Erythroblast (primary cell): ENCODE measurements at regions not wholly inside any gene's neighbourhood (a gene's known extent, or its start where the extent isn't known, plus 50 kb on each side); places are given as distances from the start of the nearest gene placed in this dataset.

Source experiments
- DNase-seq, 2 experiments: peaks; one replicate each; lab custom pipeline; 2025; lab: John Stamatoyannopoulos, UW
- GATA1 ChIP-seq: IDR thresholded peaks from 2 replicates; pipeline ENCODE4 v1.6.1; 2011; ENCODE audit warnings: low read depth, mild to moderate bottlenecking, control low read depth, low read length, moderate library complexity
- POLR2A ChIP-seq: IDR thresholded peaks from 2 replicates; pipeline ENCODE4 v1.6.1; 2011; ENCODE audit warnings: mild to moderate bottlenecking, low read length

- no peak for DNase-seq
- TF ChIP-seq POLR2A (no peak), GATA1 (no peak)
Observed at GRCh38 chr7:27346531-27347275, 104.1 kb downstream of the EVX1 start.

GRCh38 chr7:27347276-27347640 is 104.7 kb downstream of the EVX1 start:
- TF ChIP-seq GATA1, result no peak
- TF ChIP-seq POLR2A, result no peak
- no peak for DNase-seq

- TF ChIP-seq POLR2A (no peak), GATA1 (no peak)
- DNase-seq, result no peak
Observed at GRCh38 chr7:27349621-27350020, 107.0 kb downstream of the EVX1 start.

- TF ChIP-seq POLR2A, result no peak
- TF ChIP-seq GATA1, result no peak
- DNase-seq, result no peak
Observed at GRCh38 chr7:27351137-27351536, 108.5 kb downstream of the EVX1 start.

GRCh38 chr7:27351786-27352185 is 109.2 kb downstream of the EVX1 start:
- no peak for DNase-seq
- TF ChIP-seq GATA1 (no peak), POLR2A (no peak)

GRCh38 chr7:27359181-27360125 is 116.9 kb downstream of the EVX1 start:
- TF ChIP-seq POLR2A (no peak), GATA1 (no peak)

GRCh38 chr7:27361522-27361921 is 118.9 kb downstream of the EVX1 start:
- TF ChIP-seq GATA1 (no peak), POLR2A (no peak)
- no peak for DNase-seq

More at GRCh38 chr7:27359181-27360125, 116.9 kb downstream of the EVX1 start:
- DNase-seq, result no peak

GRCh38 chr7:27362026-27362425 is 119.4 kb downstream of the EVX1 start:
- DNase-seq, result no peak
- TF ChIP-seq GATA1 (no peak), POLR2A (no peak)

- DNase-seq, result no peak
- TF ChIP-seq GATA1 (no peak), POLR2A (no peak)
Observed at GRCh38 chr7:27364344-27364758, 121.7 kb downstream of the EVX1 start.

GRCh38 chr7:27367179-27367932 is 124.8 kb downstream of the EVX1 start:
- no peak for DNase-seq
- no peak for TF ChIP-seq POLR2A
- TF ChIP-seq GATA1, result no peak

- no peak for DNase-seq
Observed at GRCh38 chr7:27367933-27368549, 125.4 kb downstream of the EVX1 start.

GRCh38 chr7:27374958-27375841 is 132.6 kb downstream of the EVX1 start:
- DNase-seq, result no peak
- TF ChIP-seq POLR2A (no peak), GATA1 (no peak)

More at GRCh38 chr7:27367933-27368549, 125.4 kb downstream of the EVX1 start:
- TF ChIP-seq GATA1 (no peak), POLR2A (no peak)
